Activated effector memory CD4-positive, alpha-beta T cell treated with Interleukin-2 at 50 U/mL for 16 hours (primary cell): ENCODE measurements at regions not wholly inside any gene's neighbourhood (a gene's known extent, or its start where the extent isn't known, plus 50 kb on each side); places are given as distances from the start of the nearest gene placed in this dataset.

ENCODE experiments used
- DNase-seq: peaks from one replicate; pipeline ENCODE4 v3.0.0-alpha.2; 2020

DNA sequence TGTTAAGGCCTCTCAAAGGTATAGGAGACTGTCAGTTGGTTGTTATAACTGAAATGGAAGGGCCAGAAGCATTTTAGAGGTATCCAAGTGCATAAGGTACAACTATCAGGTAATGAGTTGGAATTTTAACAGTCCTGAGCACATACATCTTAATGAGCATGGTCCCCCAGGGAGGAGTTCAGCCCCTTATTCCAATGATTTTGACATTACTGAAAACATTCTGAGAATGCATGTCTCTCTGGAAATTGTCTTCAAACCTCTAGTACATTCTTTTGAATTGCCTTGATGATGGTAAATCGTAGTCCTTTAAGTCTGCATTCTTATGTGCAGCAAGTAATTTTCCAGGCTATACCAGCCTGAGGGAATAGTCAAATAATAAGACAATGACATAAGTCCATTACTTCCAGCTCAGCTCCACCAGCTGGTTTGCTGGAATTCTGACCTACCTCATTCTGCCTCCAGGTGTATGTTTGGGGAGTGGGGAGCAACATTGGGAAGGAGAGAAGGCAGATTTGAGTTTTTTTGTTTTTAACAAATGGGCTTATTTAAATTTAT, 239.2 kb downstream of the MSRB3 start:
- DNase-seq = no peak

- no peak for DNase-seq
These were observed 240.3 kb downstream of the MSRB3 start for GRCh38 chr12:65518771-65519170.

GRCh38 chr12:65520658-65521057, 242.2 kb downstream of the MSRB3 start:
- DNase-seq = no peak

DNA sequence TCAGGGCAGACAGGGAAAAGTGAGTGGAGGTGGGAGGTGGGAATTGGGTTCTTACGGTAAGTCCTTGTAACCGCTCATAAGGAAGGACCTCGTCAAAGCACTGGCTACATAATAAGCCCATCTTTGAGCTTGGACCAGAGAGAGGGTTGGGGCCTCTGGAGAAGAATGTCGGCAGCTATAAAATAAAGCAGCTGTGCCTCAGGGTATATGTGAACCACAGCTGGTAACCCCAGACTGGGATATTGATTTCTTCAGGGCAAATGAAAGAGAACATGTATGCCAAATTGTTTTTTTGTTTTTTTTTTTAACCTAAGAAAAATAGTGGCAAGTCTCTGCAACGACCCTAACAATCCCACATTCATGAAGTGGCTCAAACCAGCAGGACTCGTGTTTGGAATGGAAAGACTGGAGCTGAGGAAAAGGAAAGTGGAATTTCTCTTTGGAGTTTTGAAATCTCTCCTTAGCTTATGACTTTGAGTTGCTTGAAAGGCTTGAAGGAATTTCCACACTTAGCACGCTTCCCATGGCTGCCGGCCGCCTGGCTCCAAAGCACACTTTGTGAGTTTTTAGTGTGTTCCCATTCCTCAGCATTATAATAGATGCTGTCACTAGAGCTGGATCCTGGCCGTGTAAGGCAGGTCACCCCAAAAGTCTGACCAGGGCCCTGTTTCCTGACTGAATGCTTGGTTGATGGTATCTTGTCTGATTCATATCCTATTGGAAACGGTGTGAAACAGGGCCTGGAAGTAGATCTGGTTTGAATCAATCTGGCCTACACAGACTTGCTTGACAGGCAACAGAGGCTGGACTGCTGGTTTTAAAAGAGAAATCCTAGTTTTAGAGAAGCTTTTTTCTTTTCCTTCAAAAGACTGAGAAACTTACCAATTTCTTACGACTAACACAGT, 244.7 kb downstream of the MSRB3 start:
- no peak for DNase-seq

- DNase-seq = no peak
These were observed 246.2 kb downstream of the MSRB3 start for GRCh38 chr12:65524666-65525065.

DNA sequence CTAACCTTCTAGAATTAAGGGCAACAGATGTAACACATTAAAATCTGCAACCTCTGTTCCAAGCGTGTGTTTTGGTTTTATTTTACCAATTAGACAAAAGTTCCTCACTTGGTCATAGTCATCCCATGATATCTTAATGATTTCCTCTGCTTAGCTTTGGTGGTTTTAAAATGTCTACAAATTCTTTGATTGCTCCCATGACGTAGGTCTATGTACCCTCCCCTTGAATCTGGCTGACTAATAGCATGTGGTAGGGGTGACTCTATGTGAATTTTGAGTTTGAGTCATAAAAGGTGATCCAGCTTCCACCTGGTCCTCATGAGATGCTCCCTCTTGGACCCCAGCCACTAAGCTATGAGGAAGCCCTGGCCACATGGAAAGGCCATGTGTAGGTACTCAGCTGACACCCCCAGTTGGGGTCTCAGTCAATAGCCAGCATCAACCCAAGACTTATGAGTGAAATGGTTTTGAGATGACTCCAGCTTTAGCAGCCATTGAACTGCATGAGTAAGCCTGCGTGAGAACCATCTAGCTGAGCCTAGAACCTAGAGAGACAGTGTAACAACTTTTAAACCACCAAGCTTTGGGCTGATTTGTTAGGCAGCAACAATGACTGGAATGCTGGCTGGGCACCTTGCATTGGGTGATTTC, 247.1 kb downstream of the MSRB3 start:
- no peak for DNase-seq

DNA sequence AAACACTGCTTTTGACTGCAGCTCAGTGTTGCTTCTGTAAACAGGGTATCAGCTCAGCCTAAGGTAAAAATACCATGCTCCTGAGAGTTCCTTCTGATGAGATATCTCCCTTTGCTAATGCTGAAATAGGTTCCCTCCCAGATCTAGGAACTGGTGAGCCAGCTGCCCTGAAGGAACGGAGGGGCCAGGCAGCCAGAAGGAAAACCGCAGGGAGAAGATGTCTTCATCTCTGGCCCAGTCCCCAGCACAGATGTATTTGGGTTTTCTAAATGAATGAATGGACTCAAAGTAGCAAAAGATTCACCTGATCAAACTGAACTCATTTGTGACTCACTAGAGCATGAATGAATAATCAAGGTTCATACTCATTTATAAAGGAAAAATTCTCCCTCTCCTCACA, 247.8 kb downstream of the MSRB3 start:
- DNase-seq = no peak

- no peak for DNase-seq
These were observed 249.6 kb downstream of the MSRB3 start for GRCh38 chr12:65528127-65528526.

GRCh38 chr12:65529106-65529505, 250.6 kb downstream of the MSRB3 start:
- DNase-seq = no peak

DNA sequence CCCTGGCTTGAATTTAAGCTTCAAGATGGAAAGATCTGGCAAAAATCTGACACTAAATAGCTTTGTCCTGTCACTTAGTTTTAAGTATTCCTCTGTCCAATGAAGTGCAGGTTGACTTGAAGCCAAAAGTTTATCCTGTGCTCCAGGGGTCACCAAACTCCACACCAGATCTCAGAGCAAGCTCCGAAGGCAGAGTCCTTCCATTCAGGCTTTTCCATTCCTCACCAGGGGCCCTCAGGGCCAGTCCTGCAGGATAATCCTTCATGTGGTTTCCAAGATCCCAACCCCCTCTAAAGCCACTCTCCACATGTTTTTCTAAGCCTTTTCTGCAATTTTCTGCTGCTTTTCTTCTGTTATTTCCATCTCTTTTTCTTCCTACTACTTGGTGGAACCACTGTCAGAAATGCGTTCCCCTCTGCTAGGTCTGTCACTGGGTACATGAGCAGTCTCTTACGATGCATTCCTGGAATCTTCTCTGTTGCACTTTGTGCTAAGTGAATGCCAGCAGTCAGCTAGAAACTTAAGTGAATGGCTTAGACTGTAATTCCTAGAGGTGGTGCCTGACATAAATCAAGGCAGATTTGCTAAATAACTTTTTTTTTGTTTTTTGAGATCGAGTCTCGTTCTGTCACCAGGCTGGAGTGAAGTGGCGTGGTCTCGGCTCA, 251.4 kb downstream of the MSRB3 start:
- no peak for DNase-seq

DNA sequence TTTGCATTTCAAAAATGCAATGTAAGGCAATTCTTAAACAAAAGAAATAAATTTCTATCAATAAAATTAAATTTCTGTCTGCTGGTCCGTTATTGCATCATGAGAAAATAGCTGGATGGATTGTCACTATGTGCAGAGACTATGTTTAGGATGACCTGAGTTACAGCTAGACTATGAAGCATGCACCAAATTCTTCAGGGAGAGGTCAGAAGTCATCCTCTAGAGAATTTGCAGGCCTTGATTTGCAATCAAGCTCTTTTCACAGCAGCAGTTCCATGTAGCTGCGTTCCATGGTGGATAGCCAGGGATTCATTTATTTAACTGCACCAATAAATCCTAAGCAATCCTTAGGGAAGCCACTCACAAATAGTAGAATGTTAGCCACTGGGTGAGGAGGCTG, 253.7 kb downstream of the MSRB3 start:
- DNase-seq = no peak

GRCh38 chr12:65532764-65533163, 254.3 kb downstream of the MSRB3 start:
- DNase-seq = no peak

GRCh38 chr12:65533177-65533883, 254.8 kb downstream of the MSRB3 start:
- DNase-seq = no peak

GRCh38 chr12:65534238-65534841, 255.9 kb downstream of the MSRB3 start:
- DNase-seq = no peak

- no peak for DNase-seq
These were observed 257.5 kb downstream of the MSRB3 start for GRCh38 chr12:65535946-65536345.

- no peak for DNase-seq
These were observed 257.9 kb downstream of the MSRB3 start for GRCh38 chr12:65536351-65536750.

GRCh38 chr12:65536876-65537681, 258.6 kb downstream of the MSRB3 start:
- DNase-seq = no peak

GRCh38 chr12:65537978-65538377, 259.5 kb downstream of the MSRB3 start:
- DNase-seq = no peak

DNA sequence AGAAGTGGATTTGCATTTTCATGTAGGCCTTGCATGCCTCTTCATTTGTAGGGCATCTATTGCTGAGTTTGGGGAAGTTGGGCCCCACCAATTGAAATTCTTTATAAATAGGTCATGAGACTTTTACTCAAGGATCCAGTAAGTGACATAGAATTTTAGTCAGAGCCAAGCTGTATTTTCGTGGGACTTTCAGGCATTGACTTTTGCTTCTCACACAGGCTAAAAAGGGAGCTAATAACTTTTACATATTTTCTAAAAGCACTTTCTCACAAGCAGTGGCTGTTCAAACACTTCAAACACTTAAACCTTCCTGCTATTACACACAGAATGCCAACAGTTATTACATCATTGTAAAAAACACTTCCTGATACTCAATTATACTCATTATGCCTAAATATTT, 260.5 kb downstream of the MSRB3 start:
- DNase-seq = no peak

GRCh38 chr12:65540140-65540539, 261.7 kb downstream of the MSRB3 start:
- no peak for DNase-seq

DNA sequence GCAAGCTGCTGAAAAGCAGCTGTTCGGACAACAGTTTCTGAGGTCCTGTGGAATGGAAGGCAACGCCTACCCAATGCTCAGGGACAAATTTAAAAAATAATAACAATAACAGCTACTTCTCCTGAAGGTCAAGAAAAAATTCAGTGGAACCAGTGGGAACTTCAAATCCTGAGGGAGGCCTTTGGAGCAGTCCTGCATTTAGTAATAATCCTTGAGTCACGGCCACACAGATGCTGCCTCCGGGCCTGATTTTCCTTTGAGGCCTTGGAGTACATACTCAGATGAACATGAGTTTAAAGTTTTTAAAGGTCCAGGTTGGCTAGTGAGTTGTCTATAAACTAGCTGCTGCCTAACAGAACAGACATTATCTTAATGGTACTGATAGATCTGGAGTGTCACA, 268.0 kb downstream of the MSRB3 start:
- DNase-seq = no peak
